PC-9 (cell line): ENCODE measurements at regions not wholly inside any gene's neighbourhood (a gene's known extent, or its start where the extent isn't known, plus 50 kb on each side); places are given as distances from the start of the nearest gene placed in this dataset.

Source experiments
- CTCF ChIP-seq: fragments of 200-600 bp; sonication (generic); conservative IDR thresholded peaks from 2 replicates; pipeline ENCODE4 v1.6.1; 2017; ENCODE audit warnings: mixed run types, antibody characterized with exemption, mild to moderate bottlenecking, moderate library complexity
- EZH2 ChIP-seq: fragments of 200-600 bp; sonication (generic); IDR thresholded peaks from 2 replicates; pipeline ENCODE4 v1.8.0; 2017; ENCODE audit warnings: antibody characterized with exemption, low read depth

GRCh38 chr13:19052180-19052579 lies 129.4 kb downstream of the TUBA3C start:
- TF ChIP-seq EZH2, result no peak
- TF ChIP-seq CTCF, result no peak
